ENCODE measurements at regions not wholly inside any gene's neighbourhood (a gene's known extent, or its start where the extent isn't known, plus 50 kb on each side); places are given as distances from the start of the nearest gene placed in this dataset.

GRCh38 chr4:138028923-138029322, 213.2 kb downstream of the SLC7A11 start:
- DNase-seq (ENCODE audit: low spot score): peak; percentile 14

- no peak for DNase-seq (ENCODE audit: low spot score)
These were observed 220.9 kb downstream of the SLC7A11 start for GRCh38 chr4:138021139-138021830.

DNA sequence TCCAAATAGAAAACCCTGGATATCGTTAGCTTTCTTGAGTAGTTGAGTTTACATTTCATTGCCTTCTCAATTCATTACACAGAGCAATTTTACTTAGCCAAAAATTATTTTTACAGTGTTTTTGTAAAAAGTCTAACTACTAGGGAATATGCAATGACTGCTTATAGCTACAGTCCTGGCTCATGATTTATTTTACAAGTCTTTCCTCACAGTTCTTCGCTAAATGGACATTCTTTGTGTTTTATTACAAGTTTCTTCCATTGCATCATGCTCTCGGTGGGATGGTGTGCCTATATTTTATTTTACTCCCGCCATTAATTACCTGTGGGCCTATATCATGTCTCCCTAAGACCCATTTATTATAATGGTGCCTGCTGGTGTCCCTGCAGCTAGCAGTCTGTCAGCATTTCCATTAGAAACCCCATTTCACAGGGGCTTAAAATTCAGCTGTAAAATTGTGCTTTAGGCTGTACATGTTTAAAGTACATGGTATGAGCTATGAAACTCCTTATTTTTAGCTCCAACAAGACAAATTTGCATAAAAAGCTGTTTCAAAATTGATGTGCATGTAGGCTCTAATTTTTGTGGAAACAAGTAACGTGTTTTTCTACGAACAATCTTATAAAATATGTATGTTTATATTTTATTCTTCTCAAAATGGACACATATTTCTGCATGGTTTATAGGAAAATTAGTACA, 227.4 kb downstream of the SLC7A11 start:
- DNase-seq (ENCODE audit: low spot score): no peak

GRCh38 chr4:138013625-138014024, 228.5 kb downstream of the SLC7A11 start:
- no peak for DNase-seq (ENCODE audit: low spot score)

DNA sequence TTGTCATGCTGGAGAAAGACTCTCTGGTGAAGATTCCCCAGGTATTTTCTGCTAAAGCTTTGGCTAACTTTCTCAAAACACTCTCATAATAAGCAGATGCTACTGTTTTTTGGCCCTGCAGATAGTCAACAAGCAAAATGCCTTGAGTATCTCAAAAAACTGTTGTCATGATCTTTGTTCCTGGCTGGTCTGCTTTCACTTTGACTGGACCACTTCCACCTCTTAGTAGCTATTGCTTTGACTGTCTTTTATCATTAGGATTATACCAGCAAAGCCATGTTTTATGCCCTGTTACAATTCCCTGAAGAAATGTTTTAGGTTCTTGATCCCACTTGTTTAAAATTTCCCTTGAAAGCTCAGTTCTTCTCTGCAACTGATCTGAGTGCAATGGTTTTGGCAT, 231.5 kb downstream of the SLC7A11 start:
- no peak for DNase-seq (ENCODE audit: low spot score)

DNA sequence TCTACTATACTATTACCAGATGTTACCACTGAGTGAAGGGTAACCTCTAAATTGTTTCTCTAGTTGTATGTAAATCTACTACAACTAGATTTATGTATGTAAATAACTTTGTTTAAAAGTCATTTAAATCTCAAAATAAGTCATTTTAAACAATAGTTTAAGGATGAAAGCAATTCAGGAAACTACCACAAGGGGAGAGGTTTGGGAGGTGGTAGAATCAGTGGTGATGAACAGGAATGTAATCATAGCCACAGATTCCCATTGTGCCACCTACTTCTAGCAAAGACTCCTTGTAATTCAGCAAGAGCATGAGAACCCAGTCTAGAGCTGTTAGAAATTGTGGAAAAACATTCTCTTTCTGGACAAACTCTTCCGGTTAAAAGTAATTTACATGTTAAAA, 234.6 kb downstream of the SLC7A11 start:
- no peak for DNase-seq (ENCODE audit: low spot score)

DNA sequence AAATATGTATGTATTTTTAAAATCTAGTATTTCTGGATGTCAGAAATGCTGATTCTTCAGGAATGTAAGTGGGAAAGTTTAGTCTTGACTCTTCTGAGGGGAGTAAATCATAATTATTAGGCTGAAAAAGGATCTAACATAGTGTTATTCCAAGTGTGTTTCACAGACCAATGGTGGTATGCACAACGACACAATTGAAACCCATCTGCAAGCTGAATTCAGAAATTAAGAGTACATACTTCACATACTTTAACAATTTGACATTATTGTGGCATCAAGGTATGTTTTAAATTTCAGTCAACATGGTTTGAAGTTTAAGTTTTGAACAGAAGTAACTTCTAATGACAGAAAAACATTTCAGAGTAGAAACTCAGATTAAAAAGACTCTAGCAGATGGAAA, 236.7 kb downstream of the SLC7A11 start:
- no peak for DNase-seq (ENCODE audit: low spot score)

GRCh38 chr4:138003248-138003647, 238.9 kb downstream of the SLC7A11 start:
- no peak for DNase-seq (ENCODE audit: low spot score)

DNA sequence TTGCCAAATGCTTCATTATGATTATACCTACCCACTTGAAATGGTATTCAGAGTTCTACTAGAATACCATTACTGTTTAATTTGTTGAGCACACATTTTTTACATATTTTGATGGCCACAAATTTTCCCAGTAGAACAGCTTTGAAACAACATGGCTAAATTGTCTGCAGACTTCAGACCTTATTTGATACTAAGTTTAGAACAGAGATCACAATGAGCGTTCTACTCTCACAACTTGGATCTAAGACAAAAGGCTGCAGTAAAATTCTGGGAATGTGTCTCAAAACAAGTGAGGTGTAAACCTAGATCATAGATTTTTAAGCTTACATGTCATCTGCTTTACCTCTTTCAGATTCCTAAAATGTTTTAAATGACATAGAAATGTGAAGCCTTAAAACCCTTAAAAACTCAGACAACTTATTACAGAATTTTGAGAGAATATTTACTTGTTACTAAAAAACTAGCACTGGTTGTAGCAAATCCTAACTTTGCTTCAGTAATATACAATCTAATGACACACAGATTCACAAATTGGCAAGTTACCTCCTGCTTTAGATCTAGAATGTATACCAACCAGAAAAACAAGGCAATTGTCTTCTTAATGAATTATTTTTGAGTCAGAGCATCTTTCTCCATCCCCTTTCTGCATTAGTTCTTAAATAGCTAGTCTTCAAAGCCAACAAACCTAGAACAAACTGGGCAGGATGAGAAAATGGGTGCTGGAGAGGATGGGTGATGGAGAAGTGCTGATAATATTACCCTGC, 243.3 kb downstream of the SLC7A11 start:
- no peak for DNase-seq (ENCODE audit: low spot score)

GRCh38 chr4:137997496-137997895, 244.7 kb downstream of the SLC7A11 start:
- no peak for DNase-seq (ENCODE audit: low spot score)

- DNase-seq (ENCODE audit: low spot score): no peak
These were observed 247.3 kb downstream of the SLC7A11 start for GRCh38 chr4:137994853-137995252.

- DNase-seq (ENCODE audit: low spot score): no peak
These were observed 248.9 kb downstream of the SLC7A11 start for GRCh38 chr4:137993232-137993631.

DNA sequence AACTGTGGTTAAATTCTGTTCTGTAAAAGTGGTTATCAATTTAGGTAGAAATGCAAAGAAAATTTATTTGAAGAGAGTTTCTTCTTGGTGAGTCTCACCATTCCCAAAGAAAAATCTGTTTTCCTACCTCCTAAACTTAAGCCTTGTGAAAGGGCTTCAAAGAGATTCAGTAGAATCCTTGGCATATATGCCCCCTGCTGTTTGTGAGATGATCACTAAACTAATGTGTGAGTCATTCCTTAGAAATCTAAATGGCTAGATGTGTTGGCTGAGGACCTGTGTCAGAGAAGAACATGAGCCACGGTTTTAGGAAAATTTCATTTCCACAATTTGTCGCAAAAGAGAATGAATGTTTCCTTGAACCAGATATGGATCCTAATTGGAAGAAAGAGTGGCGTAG, 260.9 kb downstream of the SLC7A11 start:
- DNase-seq (ENCODE audit: low spot score): no peak

DNA sequence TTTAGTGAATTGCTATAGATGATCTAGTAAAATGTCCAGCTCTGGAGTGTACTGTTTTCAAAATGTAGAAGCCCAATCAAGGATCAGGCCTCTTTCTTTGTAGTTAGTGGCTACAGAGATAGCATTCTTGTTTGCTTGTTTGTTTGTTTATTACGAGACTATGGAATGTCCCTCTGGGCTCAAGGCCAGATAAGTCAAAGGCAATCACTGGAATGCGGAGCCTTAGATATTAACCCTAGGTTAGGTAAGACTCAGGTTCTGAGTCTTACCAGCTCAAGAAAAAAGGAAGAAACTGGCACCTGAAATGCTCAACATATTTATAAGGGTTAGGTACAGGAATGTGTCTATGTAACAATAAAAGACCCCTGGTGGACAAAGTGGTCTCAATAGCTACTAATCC, 261.5 kb downstream of the SLC7A11 start:
- no peak for DNase-seq (ENCODE audit: low spot score)

- DNase-seq (ENCODE audit: low spot score): no peak
These were observed 262.2 kb downstream of the SLC7A11 start for GRCh38 chr4:137979938-137980337.

DNA sequence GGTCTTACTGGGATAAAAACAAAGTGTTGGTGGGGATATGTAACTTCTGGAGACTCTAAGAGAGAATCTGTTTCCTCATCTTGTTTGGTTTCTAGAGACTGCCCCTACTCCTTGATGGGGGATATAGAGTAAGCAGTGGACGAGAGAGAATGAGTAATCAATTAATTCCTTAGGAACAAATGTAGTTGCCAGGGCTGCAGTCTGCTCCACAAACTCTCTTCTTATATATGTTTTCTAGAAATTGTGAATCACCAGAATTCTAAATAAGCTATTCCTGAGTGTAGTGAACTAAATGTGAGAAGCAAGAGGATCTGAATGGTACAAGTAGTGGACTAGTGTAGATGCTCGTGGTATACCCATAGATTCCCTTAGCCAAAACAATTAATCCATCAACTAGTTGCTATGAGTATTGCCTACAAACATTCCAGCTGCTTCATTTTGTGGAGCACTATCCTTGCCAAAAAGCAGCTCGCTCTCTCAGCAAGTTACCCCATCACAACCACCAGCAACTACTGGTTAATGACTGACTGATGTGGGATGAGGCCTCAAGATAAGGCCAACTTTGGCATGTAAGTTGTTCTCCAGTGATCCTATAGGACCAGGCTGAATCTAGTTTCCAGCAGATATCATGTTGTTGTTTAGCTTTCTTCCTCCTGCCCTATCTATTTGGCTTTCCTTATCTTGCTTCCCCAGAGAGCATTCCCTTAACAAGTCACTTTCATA, 273.0 kb downstream of the SLC7A11 start:
- DNase-seq (ENCODE audit: low spot score): no peak

- DNase-seq (ENCODE audit: low spot score): no peak
These were observed 274.5 kb downstream of the SLC7A11 start for GRCh38 chr4:137967480-137968190.

GRCh38 chr4:137966504-137966903, 275.6 kb downstream of the SLC7A11 start:
- no peak for DNase-seq (ENCODE audit: low spot score)

- DNase-seq (ENCODE audit: low spot score): no peak
These were observed 281.1 kb downstream of the SLC7A11 start for GRCh38 chr4:137961051-137961438.

GRCh38 chr4:137960371-137961050, 281.6 kb downstream of the SLC7A11 start:
- no peak for DNase-seq (ENCODE audit: low spot score)

- no peak for DNase-seq (ENCODE audit: low spot score)
These were observed 284.3 kb downstream of the SLC7A11 start for GRCh38 chr4:137957806-137958205.
